Osteoblast (primary cell): ENCODE measurements at regions not wholly inside any gene's neighbourhood (a gene's known extent, or its start where the extent isn't known, plus 50 kb on each side); places are given as distances from the start of the nearest gene placed in this dataset.
A peak's percentile ranks its signal among the peaks of the same experiment; 100 is the strongest.

ENCODE experiments used
- DNase-seq: peaks from one replicate; pipeline ENCODE4 v3.0.0; 2011; ENCODE audit warnings: low spot score, mixed read lengths; ENCODE audit not compliant: insufficient read length; ENCODE audit errors: missing footprints
- H2AFZ ChIP-seq: 2 replicates; pipeline ENCODE4 v1.6.0; 2011; ENCODE audit warnings: mild to moderate bottlenecking, low read length
- H3K27ac ChIP-seq: 2 replicates; pipeline ENCODE4 v1.5.1; 2011; ENCODE audit warnings: mild to moderate bottlenecking, low read depth, low read length, moderate library complexity
- H3K27me3 ChIP-seq: 2 replicates; pipeline ENCODE4 v1.6.0; 2012; ENCODE audit warnings: mild to moderate bottlenecking, control low read depth, inconsistent platforms, low read length, moderate library complexity; ENCODE audit not compliant: insufficient read depth
- H3K36me3 ChIP-seq: 2 replicates; pipeline ENCODE4 v1.5.1; 2011; ENCODE audit warnings: mild to moderate bottlenecking, low read length, control low read depth, moderate library complexity; ENCODE audit not compliant: insufficient read depth
- H3K4me1 ChIP-seq: 2 replicates; pipeline ENCODE4 v1.5.1; 2011; ENCODE audit warnings: mild to moderate bottlenecking, low read length, control low read depth, moderate library complexity; ENCODE audit not compliant: insufficient read depth
- H3K4me2 ChIP-seq: 2 replicates; pipeline ENCODE4 v1.6.0; 2011; ENCODE audit warnings: mild to moderate bottlenecking, low read length; ENCODE audit not compliant: insufficient read depth
- H3K4me3 ChIP-seq: fragments of 200-600 bp; sonication (generic); 3 replicates; pipeline ENCODE4 v1.5.1; 2012; ENCODE audit warnings: mild to moderate bottlenecking, low read length, inconsistent platforms; ENCODE audit not compliant: insufficient read depth
- H3K79me2 ChIP-seq: 2 replicates; pipeline ENCODE4 v1.6.0; 2012; ENCODE audit warnings: mild to moderate bottlenecking, low read length, control low read depth, inconsistent platforms; ENCODE audit not compliant: insufficient read depth
- H3K9me3 ChIP-seq: 2 replicates; pipeline ENCODE4 v1.5.1; 2011; ENCODE audit warnings: low read depth, low read length, control low read depth
- H4K20me1 ChIP-seq: 2 replicates; pipeline ENCODE4 v1.6.0; 2012; ENCODE audit warnings: mild to moderate bottlenecking, low read length, control low read depth; ENCODE audit not compliant: insufficient read depth
- TF ChIP-seq, protein P1 (sequence below): IDR thresholded peaks from 2 replicates; pipeline ENCODE4 v1.5.1; 2011; ENCODE audit warnings: mild to moderate bottlenecking, low read depth, low read length, moderate library complexity; ENCODE audit errors: extremely low read depth

GRCh38 chr2:53087262-53087873 lies 680.2 kb upstream of the CHAC2 start:
- no peaks in the 10 kb centered on the region for H4K20me1 ChIP-seq
- H3K4me3 ChIP-seq = no peak overlapping the region
- no peaks in the 10 kb centered on the region for H3K27me3 ChIP-seq
- peak overlapping the region; percentile 17 for H3K4me2 ChIP-seq
- no peak for DNase-seq
- TF ChIP-seq, protein P1, sequence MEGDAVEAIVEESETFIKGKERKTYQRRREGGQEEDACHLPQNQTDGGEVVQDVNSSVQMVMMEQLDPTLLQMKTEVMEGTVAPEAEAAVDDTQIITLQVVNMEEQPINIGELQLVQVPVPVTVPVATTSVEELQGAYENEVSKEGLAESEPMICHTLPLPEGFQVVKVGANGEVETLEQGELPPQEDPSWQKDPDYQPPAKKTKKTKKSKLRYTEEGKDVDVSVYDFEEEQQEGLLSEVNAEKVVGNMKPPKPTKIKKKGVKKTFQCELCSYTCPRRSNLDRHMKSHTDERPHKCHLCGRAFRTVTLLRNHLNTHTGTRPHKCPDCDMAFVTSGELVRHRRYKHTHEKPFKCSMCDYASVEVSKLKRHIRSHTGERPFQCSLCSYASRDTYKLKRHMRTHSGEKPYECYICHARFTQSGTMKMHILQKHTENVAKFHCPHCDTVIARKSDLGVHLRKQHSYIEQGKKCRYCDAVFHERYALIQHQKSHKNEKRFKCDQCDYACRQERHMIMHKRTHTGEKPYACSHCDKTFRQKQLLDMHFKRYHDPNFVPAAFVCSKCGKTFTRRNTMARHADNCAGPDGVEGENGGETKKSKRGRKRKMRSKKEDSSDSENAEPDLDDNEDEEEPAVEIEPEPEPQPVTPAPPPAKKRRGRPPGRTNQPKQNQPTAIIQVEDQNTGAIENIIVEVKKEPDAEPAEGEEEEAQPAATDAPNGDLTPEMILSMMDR = no peak
- H3K79me2 ChIP-seq = no peaks in the 10 kb centered on the region
- H3K9me3 ChIP-seq = no peaks in the 10 kb centered on the region
- H2AFZ ChIP-seq = peak overlapping the region; percentile 58
- H3K4me1 ChIP-seq = peaks cover 4% of the 10 kb centered on the region
- H3K27ac ChIP-seq = peak overlapping the region; percentile 10
- H3K36me3 ChIP-seq = no peaks in the 10 kb centered on the region

DNA sequence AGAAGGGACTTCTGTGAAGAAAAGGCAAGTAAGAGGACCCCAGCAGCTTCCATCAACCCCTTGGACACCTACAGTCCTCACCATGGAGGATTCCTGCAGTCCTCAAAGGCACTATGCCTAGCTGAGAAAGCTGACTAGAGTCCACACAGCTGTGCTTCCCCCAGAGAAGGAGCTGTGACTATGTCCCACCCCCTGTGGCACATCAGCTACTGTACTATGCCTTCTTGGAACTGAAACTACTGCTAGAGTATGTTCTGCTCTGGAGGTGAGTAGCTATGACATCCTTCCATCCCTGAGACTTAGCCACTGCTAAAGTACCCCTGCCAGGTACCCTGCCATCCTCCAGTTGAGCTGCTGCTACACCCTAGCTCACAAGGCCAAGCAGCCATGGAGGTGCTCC lies 690.2 kb upstream of the CHAC2 start:
- no peaks in the 10 kb centered on the region for H3K79me2 ChIP-seq
- TF ChIP-seq, protein P1 = no peak

GRCh38 chr2:53075760-53076159 lies 691.8 kb upstream of the CHAC2 start:
- TF ChIP-seq, protein P1 = no peak
- H3K4me3 ChIP-seq = no peak overlapping the region
- no peaks in the 10 kb centered on the region for H3K4me1 ChIP-seq
- H3K4me2 ChIP-seq = no peak overlapping the region
- no peak overlapping the region for H3K27ac ChIP-seq
- H3K79me2 ChIP-seq = no peaks in the 10 kb centered on the region
- no peak overlapping the region for H2AFZ ChIP-seq
- no peaks in the 10 kb centered on the region for H4K20me1 ChIP-seq
- DNase-seq = no peak
- no peaks in the 10 kb centered on the region for H3K27me3 ChIP-seq
- H3K36me3 ChIP-seq = no peaks in the 10 kb centered on the region
- no peaks in the 10 kb centered on the region for H3K9me3 ChIP-seq

More for the DNA sequence above, 690.2 kb upstream of the CHAC2 start:
- no peak overlapping the region for H2AFZ ChIP-seq
- no peak overlapping the region for H3K27ac ChIP-seq
- H3K27me3 ChIP-seq = no peaks in the 10 kb centered on the region
- no peak overlapping the region for H3K4me3 ChIP-seq
- H3K36me3 ChIP-seq = no peaks in the 10 kb centered on the region
- no peaks in the 10 kb centered on the region for H3K9me3 ChIP-seq
- H3K4me2 ChIP-seq = no peak overlapping the region
- H3K4me1 ChIP-seq = no peaks in the 10 kb centered on the region
- no peaks in the 10 kb centered on the region for H4K20me1 ChIP-seq
- no peak for DNase-seq

- TF ChIP-seq, protein P1 = no peak
- Histone ChIP-seq H2AFZ (no peak overlapping the region), H3K36me3 (no peaks in the 10 kb centered on the region), H3K79me2 (no peaks in the 10 kb centered on the region), H3K4me2 (no peak overlapping the region), H3K9me3 (no peaks in the 10 kb centered on the region), H3K27ac (no peak overlapping the region), H3K4me1 (no peaks in the 10 kb centered on the region), H4K20me1 (no peaks in the 10 kb centered on the region), H3K27me3 (no peaks in the 10 kb centered on the region), H3K4me3 (no peak overlapping the region)
- DNase-seq = no peak
These were observed 700.1 kb upstream of the CHAC2 start for GRCh38 chr2:53067533-53067932.
